ENCODE measurements at regions not wholly inside any gene's neighbourhood (a gene's known extent, or its start where the extent isn't known, plus 50 kb on each side); places are given as distances from the start of the nearest gene placed in this dataset.
"Not testable (repeated sequence)": the region's sequence is repeated elsewhere in the genome, so short reads cannot be mapped to it uniquely, and the experiment has no call there.

DNA sequence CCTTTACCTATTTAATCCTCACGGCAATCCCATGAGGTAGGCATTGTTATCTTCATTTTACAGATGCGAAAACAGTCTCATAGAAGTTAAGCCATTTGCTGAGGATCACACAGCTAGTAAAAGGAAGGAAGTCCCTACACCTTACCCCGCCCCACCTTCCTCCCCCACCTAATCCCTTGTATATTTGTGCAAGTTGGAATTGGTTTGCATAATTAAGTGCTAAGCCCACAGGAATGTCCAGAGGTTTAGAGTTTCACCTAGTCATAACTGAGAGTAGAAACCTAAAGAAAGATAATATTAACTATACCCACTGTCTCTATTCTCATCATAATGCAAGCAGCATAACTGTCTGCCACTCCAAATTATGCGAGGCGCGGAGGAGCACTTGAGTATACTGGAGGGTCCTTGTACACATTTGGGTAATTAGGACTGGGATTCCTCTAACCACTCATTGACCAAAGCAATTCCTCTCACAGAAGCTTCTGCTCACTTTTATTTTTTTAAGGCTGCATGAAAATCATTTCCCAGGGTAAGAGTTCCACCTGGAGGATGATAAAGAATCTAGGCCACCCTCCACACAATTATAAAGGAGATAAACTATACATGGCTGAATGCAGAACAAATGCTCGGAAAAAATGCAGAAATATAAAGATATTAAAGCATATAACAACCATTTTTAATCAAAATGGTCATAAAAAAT, 199.9 kb downstream of the FAM181B start:
- DNase-seq = no peak

DNA sequence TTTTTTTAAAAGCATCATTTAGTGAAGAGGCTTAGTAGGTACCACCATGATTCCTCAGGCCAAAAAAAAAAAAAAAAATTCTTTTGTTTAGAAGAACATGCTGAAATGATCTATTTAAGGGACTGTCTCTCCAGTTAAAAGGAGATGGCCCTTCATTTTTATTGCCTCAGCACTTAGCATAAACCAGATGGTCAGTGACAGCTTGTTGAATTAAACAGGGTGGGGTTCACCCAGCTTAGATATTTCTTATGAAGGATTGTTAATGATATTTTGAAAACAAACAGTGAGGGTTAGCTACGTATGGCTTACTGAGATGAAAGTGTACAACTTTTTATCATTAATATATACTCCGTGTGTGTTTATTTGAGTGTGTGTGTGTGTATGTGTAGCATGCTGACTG, 203.7 kb downstream of the FAM181B start:
- no peak for DNase-seq

DNA sequence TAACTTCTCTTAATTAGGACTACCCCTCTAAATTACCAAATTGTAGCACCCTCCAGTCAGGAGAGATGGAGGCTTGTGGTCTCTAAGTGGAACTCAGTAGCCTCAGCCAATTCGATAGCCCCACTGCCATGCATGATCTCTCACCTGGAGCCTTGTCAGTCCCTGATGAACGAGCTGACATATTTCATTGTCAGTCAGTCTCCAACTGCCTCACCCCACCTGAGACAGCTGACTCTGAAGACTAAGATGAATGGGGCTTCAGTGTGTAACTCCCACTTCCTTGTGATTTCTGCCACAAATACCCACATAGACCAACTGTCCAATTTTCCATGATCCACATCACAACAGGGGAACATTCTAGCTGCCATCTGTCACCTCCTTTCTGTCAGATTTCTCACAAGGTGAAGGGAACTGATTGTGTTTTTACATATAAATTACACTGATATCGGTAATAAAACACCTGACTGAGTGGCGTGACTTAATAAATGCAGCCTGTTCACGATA, 206.5 kb downstream of the FAM181B start:
- DNase-seq = no peak

DNA sequence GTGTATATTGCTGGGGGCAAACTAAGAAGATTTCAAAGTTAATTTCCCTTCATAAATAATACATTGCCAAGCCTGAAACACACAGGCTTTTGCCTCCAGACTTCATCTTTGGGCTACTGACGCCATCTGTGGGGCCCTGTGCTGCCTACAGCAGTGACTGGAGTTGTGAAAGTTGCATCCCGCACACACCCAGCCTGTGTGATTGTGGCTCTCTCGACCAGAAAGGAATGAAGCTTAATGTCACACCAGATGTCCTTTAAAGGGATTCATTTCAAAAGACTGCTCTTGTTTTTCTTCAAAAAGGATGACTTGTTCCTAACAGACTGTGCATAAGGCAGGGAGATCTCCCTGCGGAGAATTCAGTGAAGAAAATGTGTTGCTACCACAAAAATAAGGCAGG, 210.5 kb downstream of the FAM181B start:
- no peak for DNase-seq

DNA sequence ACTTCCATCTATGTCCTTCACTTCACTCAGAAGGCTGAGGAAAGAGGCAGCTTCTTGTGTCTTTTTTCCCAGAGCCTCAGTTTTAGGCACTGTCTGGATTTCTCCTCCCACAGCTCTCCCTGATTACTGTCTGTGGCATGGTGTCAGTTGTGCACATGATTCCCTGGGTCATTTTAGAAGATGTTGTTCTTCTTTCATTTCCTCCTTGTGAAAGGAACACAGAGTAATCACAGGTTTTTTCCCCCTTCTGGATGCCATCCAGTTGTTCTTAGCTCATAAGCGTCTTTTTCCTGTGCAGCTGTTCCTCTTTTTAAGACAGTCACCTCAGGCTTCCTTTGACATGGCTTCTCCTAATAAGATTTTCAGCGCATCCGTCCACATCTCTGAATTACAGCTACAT, 212.2 kb downstream of the FAM181B start:
- DNase-seq = no peak

DNA sequence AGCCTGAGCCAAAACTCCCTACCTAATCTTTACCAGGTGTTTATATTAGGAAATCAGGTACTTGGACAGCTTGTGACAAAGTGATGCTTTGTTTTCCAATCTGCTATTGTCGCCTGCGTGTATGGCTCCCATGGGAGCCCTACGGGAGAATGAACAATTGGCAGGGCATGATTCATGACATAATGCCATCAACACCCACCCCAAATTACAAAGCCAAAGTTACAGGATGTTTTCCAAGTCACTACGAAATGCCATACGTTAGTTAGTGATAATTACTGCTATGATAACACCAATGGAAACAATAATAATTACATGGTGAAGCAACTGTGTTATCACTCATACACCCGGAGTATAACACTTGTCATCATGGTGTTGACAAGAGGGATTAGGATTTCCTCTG, 226.4 kb downstream of the FAM181B start:
- DNase-seq = no peak

DNA sequence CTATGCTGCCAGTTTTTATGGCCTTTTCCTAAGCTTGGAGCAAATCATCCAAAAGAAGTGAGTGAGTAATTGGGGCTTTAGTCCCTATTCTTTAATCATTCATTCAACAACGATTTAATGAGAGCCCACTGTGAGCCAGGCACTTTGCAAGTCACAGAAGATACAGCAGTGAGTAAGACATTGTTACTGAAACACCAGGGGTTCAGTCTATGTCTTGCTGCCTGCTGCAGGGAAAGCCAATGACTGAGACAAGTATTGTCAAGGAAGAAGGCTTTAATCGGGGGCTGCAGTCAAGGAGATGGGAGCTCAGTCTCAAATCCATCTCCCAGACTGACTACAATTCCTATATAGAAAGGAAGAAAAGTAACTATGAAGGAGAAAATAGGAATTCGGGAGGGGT, 228.3 kb downstream of the FAM181B start:
- DNase-seq = no peak

DNA sequence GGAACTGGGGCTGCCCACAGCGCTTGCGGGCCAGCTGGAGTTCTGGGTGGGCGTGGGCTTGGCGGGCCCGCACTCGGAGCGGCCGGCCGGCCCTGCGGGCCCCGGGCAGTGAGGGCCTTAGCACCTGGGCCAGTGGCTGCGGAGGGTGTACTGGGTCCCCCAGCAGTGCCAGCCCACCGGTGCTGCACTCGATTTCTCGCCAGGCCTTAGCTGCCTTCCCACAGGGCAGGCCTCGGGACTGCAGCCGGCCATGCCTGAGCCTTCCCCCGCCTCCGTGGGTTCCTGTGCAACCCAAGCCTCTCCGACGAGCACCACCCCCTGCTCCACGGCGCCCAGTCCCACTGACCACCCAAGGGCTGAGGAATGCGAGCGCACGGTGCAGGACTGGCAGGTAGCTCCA, 232.5 kb downstream of the FAM181B start:
- not testable (repeated sequence) for DNase-seq

DNA sequence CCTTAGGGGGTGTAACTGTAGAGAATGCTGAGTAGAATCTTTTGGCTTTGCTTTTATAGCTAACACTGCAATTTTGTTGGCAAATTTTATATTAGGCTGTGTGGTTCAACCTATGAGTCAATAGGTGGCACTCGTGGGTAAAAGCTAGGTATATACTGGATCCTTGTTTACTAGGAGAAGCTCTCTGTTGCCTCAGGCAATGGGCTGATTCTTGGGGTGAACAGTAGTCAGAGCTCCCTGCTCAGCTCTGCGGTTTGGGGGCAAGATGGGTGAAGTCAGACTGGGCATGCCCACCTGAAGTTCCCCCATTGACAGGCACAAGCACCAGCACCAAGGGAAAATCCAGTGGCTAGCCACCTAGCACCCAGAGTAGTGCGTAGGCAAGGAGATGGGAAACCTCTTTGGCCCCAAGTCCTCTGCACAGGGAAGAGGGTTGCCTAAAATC, 238.7 kb downstream of the FAM181B start:
- no peak for DNase-seq

DNA sequence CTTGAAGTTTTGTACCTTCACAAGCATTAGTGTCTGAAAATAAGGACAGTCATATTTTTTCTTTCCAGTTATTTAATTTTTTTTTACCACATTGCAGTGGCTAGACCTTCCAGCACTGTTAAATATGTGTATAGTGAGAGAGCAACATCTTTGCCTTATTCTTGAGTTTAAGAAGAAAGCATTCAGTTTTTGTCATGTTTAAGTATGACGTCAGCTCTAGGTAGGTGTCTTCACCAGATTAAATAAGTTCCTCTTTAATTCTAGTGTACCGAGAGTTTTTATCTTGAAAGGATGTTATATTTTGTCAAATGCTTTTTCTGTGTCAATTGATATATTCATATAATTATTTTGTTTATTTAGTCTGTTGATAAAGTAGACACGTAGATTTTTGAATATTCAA, 258.8 kb downstream of the FAM181B start:
- DNase-seq = no peak

DNA sequence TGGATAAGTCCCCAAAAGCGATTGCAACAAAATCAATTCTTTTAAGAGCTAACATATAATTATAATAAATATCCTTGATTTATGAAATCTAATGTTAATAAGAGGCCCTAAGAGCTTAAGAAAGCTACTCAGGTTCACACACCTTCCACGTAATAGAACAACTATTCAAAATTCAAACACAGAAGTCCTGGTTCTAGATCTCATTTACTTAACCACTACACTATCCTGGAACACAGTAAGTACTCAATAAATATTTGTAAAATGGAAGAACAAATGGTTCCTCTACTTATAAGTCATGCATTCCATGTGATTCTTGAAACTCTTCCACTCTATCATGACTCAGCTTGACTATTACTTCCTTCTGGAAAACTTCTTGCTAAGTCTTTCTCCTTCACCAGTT, 268.2 kb downstream of the FAM181B start:
- DNase-seq = no peak

DNA sequence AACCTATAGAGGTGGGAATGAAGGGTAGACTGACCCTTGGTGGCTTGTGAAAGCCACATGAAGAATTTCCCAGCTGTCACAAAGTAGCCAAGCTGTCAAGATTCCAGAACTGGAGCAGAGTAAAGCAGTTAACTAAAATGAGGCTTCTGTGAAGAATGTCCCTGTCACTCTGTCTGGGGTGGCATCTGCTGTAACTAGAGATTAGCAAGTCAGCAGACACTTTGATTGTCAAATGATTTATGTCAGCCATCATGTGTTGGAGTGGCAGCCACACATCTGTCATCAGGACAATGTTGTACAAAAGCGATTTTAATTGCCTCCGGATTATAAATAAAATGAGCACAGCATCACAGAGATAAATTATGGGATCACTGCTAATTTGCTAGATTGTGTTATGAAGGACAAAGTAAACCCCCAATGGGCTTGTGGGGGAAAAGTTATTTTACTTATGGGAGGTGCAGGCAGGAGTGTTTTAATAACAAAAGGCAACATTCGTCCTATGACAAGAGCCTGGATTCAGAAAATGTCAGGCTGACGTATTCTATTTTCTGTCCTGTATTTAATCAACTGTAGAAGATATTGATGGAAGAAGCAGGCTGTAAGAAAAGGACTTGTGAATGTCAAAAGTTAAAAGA, 270.9 kb downstream of the FAM181B start:
- no peak for DNase-seq

DNA sequence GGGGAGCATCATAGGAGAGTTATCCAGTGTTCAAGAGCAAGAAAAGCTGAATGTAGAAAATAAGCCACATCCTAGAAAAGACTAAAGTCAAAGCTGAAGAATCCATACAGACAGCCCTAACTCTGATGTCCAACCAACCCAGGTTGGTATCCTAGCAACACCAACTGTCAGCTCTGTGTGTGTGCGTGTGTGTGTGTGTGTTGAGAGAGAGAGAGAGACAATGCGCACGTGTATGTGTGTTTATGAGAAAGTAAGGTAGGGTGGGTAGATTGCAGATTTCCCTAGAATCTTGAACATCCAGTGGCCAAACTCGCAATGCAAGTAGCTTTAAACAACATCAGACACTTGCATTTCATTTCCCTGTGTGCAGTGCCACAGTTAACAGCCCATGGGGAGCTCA, 274.9 kb downstream of the FAM181B start:
- no peak for DNase-seq

DNA sequence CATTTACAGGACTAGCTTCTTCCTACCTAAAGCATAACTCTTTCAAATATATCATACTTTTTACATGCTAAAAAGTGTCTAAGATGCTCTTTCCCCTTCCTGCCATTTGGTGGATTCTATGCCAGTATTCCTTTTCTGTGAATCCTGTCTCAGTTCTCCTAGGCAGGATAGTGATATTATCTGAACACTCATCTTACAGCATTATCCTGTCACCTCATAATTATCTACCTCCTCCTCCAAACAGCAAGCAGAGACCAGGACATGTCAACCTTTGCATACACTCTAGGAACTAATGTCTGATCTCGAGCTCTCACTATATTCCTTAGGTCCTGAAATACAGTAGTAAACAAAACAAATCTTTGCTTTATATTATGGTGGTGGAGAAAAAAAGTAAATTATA, 275.5 kb downstream of the FAM181B start:
- no peak for DNase-seq

DNA sequence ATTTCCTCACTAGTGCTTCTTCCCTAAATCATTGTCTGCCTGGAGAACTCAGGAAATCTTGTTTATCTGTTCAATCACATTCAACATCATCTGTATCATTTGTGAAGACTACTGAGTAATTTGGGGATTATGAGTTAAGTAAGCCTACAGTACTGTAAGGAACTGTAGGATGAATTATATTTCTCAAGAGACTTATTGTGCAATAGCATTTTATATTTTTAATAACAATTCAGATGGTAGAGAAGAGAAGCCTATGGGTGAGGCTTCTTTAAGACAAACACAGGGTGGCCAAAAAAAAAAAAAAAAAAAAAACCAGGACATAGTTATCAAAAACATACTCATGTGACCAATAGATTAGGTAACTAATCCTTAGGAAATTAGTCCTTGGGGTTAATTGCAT, 282.7 kb downstream of the FAM181B start:
- no peak for DNase-seq

DNA sequence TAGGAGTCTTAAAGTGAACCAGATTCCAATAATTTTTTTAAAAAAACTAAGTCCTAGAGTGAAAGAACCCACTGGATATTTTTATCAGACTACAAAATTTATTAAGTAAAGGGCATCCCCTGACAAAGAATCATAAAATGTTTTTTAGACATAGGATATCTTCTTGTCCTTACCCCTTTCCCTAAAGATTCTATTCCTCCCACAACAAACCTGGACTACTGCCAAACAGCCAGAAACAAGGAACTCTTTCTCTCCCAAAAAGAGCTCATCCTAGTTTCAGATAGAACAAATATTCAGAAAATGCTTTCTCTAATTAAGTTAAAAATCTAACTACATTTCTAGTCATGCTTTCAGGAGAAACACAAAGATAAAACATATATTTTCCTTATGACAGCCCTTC, 327.1 kb downstream of the FAM181B start:
- DNase-seq = no peak

DNA sequence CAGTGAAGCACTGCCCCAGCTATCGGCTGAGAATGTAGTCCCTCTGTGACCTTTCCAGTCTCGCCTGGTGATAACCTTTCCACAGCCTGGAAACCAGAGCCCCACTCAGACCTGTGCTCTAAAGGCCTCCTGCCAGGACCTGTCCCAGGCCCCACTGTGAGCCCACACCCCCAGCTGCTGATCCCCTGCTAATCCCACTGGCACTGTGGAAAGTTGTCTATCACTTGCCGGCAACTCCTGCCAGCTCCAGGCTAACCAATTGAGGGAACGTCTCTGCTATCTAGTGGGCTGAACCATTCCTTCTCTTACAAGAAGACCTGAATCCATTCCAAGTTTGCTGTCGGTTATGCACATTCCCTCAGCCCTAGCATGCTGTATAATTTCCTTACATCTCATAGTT, 328.2 kb downstream of the FAM181B start:
- DNase-seq = no peak

DNA sequence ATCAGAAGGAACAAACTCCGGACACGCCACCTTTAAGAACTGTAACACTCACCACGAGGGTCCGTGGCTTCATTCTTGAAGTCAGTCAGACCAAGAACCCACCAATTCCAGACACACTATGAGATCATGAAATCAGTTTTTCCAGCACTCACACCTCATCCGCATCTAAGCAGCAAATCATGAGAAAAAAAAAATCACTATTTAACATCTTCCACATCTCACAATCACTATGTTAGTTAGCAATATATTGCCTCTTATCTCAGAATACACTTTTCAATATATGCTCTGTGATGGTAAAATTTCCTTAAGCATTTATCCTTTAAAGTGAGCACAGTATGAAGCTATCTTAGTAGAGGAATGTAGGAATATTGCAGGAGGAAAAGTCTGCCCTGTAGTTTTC, 328.7 kb downstream of the FAM181B start:
- no peak for DNase-seq

DNA sequence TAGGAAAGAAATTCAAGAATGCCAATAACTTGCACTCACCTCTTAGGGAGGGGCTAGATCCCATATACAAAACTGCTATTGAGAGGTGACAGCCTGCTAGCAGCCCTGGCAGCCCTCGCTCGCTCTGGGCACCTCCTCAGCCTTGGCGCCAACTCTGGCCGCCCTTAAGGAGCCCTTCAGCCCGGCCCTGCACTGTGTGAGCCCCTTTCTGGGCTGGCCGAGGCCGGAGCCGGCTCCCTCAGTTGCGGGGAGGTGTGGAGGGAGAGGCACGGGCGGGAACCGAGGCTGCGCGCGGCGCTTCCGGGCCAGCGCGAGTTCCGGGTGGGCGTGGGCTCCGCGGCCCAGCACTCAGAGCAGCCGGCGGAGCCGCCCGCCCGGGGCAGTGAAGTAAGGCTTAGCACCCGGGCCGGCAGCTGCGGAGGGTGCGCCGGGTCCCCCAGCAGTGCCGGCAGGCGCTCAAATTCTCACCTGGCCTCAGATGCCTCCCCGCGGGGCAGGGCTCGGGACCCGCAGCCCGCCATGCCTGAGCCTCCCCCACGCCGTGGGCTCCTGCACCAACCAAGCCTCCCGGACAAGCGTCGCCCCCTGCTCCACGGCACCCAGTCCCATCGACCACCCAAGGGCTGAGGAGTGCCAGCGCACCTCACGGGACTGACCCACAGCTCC, 329.9 kb downstream of the FAM181B start:
- DNase-seq = no peak

DNA sequence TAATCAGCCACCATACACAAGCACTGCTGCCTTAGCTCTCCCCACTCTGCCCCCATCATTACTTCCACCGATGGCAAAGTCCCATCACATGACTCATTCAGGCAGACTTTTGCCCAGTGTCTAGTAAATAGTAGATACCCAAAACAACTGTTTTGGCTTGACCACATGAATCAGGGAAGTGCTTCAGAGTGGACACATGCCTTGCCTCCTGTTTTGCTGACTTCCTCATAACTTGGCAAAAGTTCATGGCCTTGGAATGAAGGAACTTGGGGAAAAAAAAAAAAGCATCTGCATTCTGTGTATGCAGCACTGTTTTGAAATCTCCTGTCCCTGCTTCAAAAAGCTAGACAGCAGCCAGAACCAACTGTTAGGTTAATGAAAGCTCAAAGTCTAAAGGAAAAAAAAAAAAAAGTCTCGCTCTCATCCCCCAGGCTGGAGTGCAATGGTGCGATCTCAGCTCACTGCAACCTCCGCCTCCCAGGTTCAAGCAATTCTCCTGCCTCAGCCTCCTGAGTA, 335.3 kb downstream of the FAM181B start:
- DNase-seq = no peak

DNA sequence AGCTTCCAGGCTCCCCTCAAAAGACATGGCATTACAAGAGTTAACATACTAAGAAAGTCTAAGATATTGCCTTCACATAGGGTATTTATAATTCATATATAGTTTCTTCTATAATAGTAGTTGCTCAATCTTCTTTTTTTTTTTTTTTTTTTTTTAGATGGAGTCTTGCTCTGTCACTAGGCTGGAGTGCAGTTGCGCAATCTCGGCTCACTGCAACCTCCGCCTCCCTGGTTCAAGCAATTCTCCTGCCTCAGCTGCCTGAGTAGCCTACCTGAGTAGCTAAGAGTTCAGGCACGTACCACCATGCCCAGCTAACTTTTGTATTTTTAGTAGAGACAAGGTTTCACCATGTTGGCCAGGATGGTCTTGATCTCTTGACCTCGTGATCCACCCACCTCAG, 337.0 kb downstream of the FAM181B start:
- not testable (repeated sequence) for DNase-seq

DNA sequence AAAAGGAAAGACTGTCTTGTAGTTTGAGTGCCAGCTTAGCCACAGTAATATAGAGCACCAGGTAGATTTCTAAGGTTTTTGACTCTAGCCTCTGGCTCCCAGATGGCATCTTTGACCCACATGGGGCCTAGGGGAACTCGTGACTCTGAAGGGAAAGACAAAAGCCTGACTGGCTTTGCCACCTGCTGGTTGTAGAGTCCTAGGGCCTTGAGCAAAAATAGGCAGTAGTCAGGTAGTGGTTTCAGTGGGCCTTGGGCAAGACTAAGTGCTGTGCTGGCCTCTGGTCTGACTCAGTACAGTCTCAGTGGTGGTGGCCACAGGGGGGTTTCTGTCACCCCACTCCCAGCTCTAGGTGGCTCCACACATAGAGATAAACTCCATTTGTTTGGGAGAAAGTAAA, 349.4 kb downstream of the FAM181B start:
- DNase-seq = no peak

DNA sequence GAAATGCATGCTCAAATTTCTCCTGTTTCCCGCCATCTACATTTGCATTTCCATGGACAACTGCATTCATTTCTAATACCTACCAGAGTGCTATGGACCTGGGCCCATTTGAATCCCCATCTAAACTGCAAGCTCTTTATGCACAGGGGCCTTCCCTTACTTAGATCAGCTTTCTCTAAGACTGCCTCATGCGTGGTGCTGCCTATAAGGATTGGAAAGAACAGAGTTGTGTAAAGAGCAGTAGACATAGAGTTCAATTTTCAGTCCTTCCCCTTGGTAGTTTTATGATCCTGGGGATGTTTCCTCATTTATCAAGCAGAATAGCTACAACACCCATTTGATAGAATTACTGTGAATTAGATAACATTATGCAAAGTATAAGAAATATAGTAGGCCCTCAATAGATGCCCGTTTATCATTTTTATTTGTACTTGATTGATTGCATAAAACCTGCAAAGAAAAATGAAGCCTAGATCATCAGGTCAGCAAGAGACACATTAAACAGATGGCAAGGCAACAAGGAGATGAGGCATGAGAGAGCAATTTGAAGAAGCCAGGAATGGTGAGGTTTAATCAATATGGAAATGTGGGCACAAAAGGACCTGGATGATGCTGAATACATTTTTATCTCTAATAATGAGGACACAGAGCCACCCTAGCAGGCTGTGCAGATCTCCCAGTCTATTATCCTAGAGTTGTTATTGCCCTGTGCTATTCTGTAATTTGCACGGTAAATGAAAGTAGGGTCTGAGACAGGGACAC, 359.7 kb downstream of the FAM181B start:
- DNase-seq = no peak
